SK-N-MC (cell line): ENCODE measurements at regions not wholly inside any gene's neighbourhood (a gene's known extent, or its start where the extent isn't known, plus 50 kb on each side); places are given as distances from the start of the nearest gene placed in this dataset.

Experiments used
- DNase-seq: peaks from one replicate; pipeline ENCODE4 v3.0.0-alpha.2; 2011; ENCODE audit warnings: low read depth, low spot score
- H3K27ac ChIP-seq: fragments of 200-600 bp; sonication (generic); 2 replicates; pipeline ENCODE4 v1.5.1; 2016; ENCODE audit warnings: mixed run types
- H3K36me3 ChIP-seq: fragments of 200-600 bp; sonication (generic); 2 replicates; pipeline ENCODE4 v1.6.1; 2017; ENCODE audit warnings: antibody characterized with exemption, low read length, mixed read lengths; ENCODE audit not compliant: insufficient read depth
- H3K4me3 ChIP-seq: fragments of 200-600 bp; sonication (generic); 2 replicates; pipeline ENCODE4 v1.5.1; 2016
- H3K9ac ChIP-seq: fragments of 200-600 bp; sonication (generic); 2 replicates; pipeline ENCODE4 v1.8.0; 2017; ENCODE audit warnings: mixed run types, mixed read lengths; ENCODE audit not compliant: insufficient read length
- H3K9me3 ChIP-seq: fragments of 200-600 bp; sonication (generic); 2 replicates; pipeline ENCODE4 v1.6.1; 2017; ENCODE audit warnings: low read depth, mild to moderate bottlenecking, antibody characterized with exemption, low read length, moderate library complexity, mixed read lengths
- EZH2 ChIP-seq: fragments of 200-600 bp; sonication (generic); IDR thresholded peaks from one replicate; pipeline ENCODE4 v1.6.1; 2017; ENCODE audit warnings: antibody characterized with exemption
- FOXP2 ChIP-seq: optimal IDR thresholded peaks from 2 replicates; pipeline ENCODE3; 2011; ENCODE audit warnings: mild to moderate bottlenecking, moderate library complexity; ENCODE audit not compliant: insufficient read depth; ENCODE audit errors: extremely low read length, control extremely low read depth
- POLR2AphosphoS5 ChIP-seq: IDR thresholded peaks from 2 replicates; pipeline ENCODE4 v1.6.1; 2012; ENCODE audit warnings: mild to moderate bottlenecking, low read depth, low read length, borderline replicate concordance

DNA sequence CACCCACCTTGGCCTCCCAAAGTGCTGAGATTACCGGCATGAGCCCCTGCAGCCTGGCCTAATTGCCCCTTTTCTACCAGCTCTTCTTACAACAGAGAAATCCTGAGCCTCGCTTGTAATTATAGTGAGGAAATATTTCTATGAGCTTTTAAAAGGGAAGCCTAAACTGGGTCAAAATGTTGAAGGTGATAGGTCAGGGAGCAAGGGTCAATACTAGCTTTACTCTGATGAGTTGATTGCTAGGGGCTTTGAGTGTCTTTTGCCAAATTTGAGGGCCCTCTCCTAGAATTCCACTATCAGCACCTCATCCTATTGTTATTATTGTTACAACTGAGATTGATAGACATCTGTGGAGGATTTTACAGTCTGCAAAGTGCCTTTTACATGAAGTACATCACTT is 62.4 kb upstream of the PIAS1 start:
- no peak overlapping the region for H3K4me3 ChIP-seq
- no peak overlapping the region for H3K9ac ChIP-seq
- no peaks in the 10 kb centered on the region for H3K36me3 ChIP-seq
- H3K9me3 ChIP-seq: no peaks in the 10 kb centered on the region
- TF ChIP-seq EZH2 (no peak), POLR2AphosphoS5 (no peak), FOXP2 (no peak)
- H3K27ac ChIP-seq: no peak overlapping the region
- DNase-seq: no peak

GRCh38 chr15:67992411-67992810 is 61.7 kb upstream of the PIAS1 start:
- H3K9me3 ChIP-seq: no peaks in the 10 kb centered on the region
- TF ChIP-seq POLR2AphosphoS5 (no peak), EZH2 (no peak), FOXP2 (no peak)
- no peak overlapping the region for H3K27ac ChIP-seq
- H3K4me3 ChIP-seq: no peak overlapping the region
- DNase-seq: no peak
- H3K9ac ChIP-seq: no peak overlapping the region
- no peaks in the 10 kb centered on the region for H3K36me3 ChIP-seq

DNA sequence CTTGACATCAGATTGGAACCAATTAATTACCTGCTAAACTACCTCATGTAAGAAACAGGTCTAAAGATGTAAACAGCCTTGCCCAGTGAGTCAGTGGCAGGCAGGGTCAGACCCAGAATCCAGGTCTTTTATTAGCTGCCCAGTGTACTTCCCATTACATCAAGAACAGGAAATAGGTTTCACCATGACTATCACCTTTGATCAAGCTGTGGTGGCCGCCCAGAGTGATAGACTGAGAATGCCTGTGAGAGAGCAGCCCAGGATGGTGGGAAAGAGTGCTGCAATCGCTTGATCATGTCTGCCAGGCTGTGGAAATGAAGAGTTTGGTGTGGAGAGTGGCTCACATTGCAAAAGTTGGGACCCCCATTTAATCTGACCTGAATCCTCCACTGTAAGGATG is 61.3 kb upstream of the PIAS1 start:
- Histone ChIP-seq H3K9ac (no peak overlapping the region), H3K27ac (no peak overlapping the region), H3K4me3 (no peak overlapping the region), H3K9me3 (no peaks in the 10 kb centered on the region), H3K36me3 (no peaks in the 10 kb centered on the region)
- DNase-seq: no peak
- TF ChIP-seq EZH2 (no peak), POLR2AphosphoS5 (no peak), FOXP2 (no peak)

- Histone ChIP-seq H3K9me3 (no peaks in the 10 kb centered on the region), H3K27ac (peak overlapping the region; percentile 71; the same call in 1 of the 2 replicates), H3K4me3 (peak overlapping the region; percentile 67), H3K36me3 (no peaks in the 10 kb centered on the region), H3K9ac (no peak overlapping the region)
- no peak for DNase-seq
- TF ChIP-seq EZH2 (no peak), FOXP2 (no peak), POLR2AphosphoS5 (no peak)
Measured at GRCh38 chr15:67997996-67998395, 56.1 kb upstream of the PIAS1 start.

DNA sequence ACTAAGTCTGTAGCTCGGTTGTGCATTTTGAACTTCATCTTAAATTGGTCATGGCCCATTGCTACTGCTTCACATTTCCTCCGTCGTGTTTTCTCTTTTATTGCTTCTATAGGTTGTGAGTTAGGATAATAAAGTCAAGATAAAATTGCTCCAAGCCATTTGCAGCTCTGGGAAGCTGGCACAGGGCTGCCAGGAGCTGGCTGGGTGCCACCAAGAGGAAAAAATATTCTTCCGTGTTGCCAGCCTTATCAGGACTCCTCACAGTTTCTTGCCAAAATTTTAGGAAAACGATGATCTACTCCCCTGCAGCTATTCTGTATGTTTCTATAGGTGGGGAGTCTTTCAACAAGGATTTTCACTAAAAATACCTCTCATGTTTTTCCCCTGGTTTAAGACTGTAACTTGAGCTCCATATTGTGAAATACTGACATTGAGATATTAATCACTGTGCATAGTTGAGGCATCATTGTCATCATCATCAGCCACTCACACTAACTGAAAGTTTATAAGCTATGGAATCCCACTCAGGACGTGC is 55.4 kb upstream of the PIAS1 start:
- TF ChIP-seq FOXP2 (no peak), EZH2 (no peak), POLR2AphosphoS5 (peak; percentile 28; the same call in 1 of the 2 replicates)
- DNase-seq: peak; percentile 66
- Histone ChIP-seq H3K9ac (no peak overlapping the region), H3K4me3 (peak overlapping the region; percentile 67), H3K36me3 (no peaks in the 10 kb centered on the region), H3K27ac (peak overlapping the region; percentile 71), H3K9me3 (no peaks in the 10 kb centered on the region)

DNA sequence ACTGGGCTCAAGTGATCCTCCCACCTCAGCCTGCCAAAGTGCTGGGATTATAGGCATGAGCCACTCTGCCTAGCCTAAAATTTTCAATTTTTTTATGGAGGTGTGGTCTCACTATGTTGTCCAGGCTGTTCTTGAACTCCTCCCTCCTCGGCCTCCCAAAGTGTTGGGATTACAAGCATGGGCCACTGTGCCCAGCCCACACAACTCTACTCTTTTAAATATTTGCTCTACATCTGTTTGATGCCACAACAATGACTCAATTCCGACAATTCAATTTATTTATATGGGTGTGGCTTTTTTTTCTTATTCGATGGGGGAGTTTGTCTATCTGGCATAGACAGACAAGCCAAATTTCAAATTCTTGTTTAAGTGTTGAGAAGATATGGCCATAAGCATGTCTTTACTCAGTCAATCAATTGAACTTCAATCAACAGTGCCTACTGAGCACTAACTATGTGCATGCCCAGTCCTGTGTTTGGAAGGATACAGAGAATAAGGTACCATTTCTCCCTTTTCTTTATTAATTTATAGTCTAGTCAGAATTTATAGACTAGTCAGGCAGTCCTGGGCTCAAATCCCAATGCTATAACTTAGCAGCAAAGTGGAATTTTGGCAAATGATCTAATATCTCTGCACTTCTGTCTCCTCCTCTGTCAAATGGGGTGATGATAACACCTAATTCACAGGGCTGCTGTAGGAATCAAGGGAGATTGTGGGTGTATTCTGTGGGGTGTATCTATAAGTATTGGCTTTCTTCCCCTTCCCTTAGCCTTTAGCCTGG is 54.6 kb upstream of the PIAS1 start:
- Histone ChIP-seq H3K27ac (peak overlapping the region; percentile 71; the same call in 1 of the 2 replicates), H3K4me3 (peak overlapping the region; percentile 67; the same call in 1 of the 2 replicates), H3K9ac (no peak overlapping the region), H3K9me3 (no peaks in the 10 kb centered on the region), H3K36me3 (no peaks in the 10 kb centered on the region)
- TF ChIP-seq POLR2AphosphoS5: no peak
- TF ChIP-seq FOXP2: no peak
- no peak for TF ChIP-seq EZH2
- DNase-seq: no peak

- no peak for DNase-seq
- no peaks in the 10 kb centered on the region for H3K36me3 ChIP-seq
- H3K4me3 ChIP-seq: no peak overlapping the region
- H3K27ac ChIP-seq: no peak overlapping the region
- H3K9ac ChIP-seq: no peak overlapping the region
- TF ChIP-seq FOXP2 (no peak), POLR2AphosphoS5 (no peak), EZH2 (no peak)
- no peaks in the 10 kb centered on the region for H3K9me3 ChIP-seq
Measured at GRCh38 chr15:68000754-68001153, 53.4 kb upstream of the PIAS1 start.

- no peak overlapping the region for H3K27ac ChIP-seq
- TF ChIP-seq EZH2 (no peak), FOXP2 (no peak), POLR2AphosphoS5 (no peak)
- H3K9ac ChIP-seq: no peak overlapping the region
- no peak for DNase-seq
- H3K36me3 ChIP-seq: no peaks in the 10 kb centered on the region
- H3K9me3 ChIP-seq: no peaks in the 10 kb centered on the region
- H3K4me3 ChIP-seq: no peak overlapping the region
Measured at GRCh38 chr15:68001811-68002210, 52.3 kb upstream of the PIAS1 start.
